IMR-90 (cell line): ENCODE measurements at regions not wholly inside any gene's neighbourhood (a gene's known extent, or its start where the extent isn't known, plus 50 kb on each side); places are given as distances from the start of the nearest gene placed in this dataset.

Experiments used
- CTCF ChIP-seq: conservative IDR thresholded peaks from 2 replicates; pipeline ENCODE4 v1.5.1; 2012; ENCODE audit warnings: mild to moderate bottlenecking, low read depth, low read length, improper control_type of control experiment
- RFX5 ChIP-seq: IDR thresholded peaks from 2 replicates; pipeline ENCODE4 v1.8.0; 2012; ENCODE audit warnings: low read depth, mild to moderate bottlenecking, low read length, moderate library complexity

- TF ChIP-seq RFX5 (no peak), CTCF (no peak)
Measured at GRCh38 chr2:194735837-194736542, 921.0 kb upstream of the SLC39A10 start.
